ACC112 (cell line): ENCODE measurements at regions not wholly inside any gene's neighbourhood (a gene's known extent, or its start where the extent isn't known, plus 50 kb on each side); places are given as distances from the start of the nearest gene placed in this dataset.
"Not testable (repeated sequence)": the region's sequence is repeated elsewhere in the genome, so short reads cannot be mapped to it uniquely, and the experiment has no call there.

ENCODE experiments used
- H2AFZ ChIP-seq: fragments of 200-600 bp; sonication (generic); one replicate; pipeline ENCODE4 v1.6.0; 2017; ENCODE audit warnings: antibody characterized with exemption, low read length; ENCODE audit not compliant: unreplicated experiment
- H3K27ac ChIP-seq: fragments of 200-600 bp; sonication (generic); 2 replicates; pipeline ENCODE4 v1.5.1; 2014; ENCODE audit warnings: low read depth, mild to moderate bottlenecking, antibody characterized with exemption, low read length, moderate library complexity
- H3K27me3 ChIP-seq: fragments of 200-600 bp; sonication (generic); 2 replicates; pipeline ENCODE4 v1.6.1; 2014; ENCODE audit warnings: mild to moderate bottlenecking, antibody characterized with exemption, low read length, moderate library complexity, mixed read lengths; ENCODE audit not compliant: insufficient read depth
- H3K36me3 ChIP-seq: fragments of 200-600 bp; sonication (generic); 2 replicates; pipeline ENCODE4 v1.6.1; 2016; ENCODE audit warnings: mild to moderate bottlenecking, antibody characterized with exemption, low read length, moderate library complexity, mixed read lengths; ENCODE audit not compliant: insufficient read depth
- H3K4me1 ChIP-seq: fragments of 200-600 bp; sonication (generic); one replicate; pipeline ENCODE4 v1.6.1; 2016; ENCODE audit warnings: low read length, mixed read lengths; ENCODE audit not compliant: insufficient read depth, unreplicated experiment, control insufficient read depth
- H3K4me3 ChIP-seq: fragments of 200-600 bp; sonication (generic); 2 replicates; pipeline ENCODE4 v1.5.1; 2014; ENCODE audit warnings: mild to moderate bottlenecking, low read depth, low read length
- H3K79me2 ChIP-seq: fragments of 200-600 bp; sonication (generic); one replicate; pipeline ENCODE4 v1.6.0; 2016; ENCODE audit warnings: low read length; ENCODE audit not compliant: control insufficient read depth, unreplicated experiment, insufficient read depth

DNA sequence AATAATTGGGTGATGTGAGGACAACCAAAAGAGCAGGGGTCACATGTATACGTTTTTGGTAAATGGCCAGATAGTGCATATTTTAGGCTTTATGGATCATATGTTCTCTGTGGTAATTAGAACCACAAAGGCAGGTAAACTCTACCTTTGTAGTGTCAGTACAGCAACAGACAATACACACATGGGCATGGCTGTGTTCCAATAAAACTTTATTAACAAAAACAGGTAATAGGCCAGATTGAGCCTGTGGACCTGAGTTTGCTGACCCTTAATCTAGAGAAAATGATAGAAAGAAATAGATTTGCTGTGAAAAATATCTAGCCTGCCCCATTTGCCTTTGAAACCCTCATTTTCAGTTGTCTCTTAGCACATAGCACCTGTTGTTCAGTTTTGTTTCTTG, 177.2 kb upstream of the CXCR4 start:
- Histone ChIP-seq H3K27ac (no peak overlapping the region), H3K4me3 (no peak overlapping the region), H3K27me3 (no peaks in the 10 kb centered on the region), H3K79me2 (no peaks in the 10 kb centered on the region), H3K36me3 (no peaks in the 10 kb centered on the region), H2AFZ (no peak overlapping the region), H3K4me1 (no peaks in the 10 kb centered on the region)

DNA sequence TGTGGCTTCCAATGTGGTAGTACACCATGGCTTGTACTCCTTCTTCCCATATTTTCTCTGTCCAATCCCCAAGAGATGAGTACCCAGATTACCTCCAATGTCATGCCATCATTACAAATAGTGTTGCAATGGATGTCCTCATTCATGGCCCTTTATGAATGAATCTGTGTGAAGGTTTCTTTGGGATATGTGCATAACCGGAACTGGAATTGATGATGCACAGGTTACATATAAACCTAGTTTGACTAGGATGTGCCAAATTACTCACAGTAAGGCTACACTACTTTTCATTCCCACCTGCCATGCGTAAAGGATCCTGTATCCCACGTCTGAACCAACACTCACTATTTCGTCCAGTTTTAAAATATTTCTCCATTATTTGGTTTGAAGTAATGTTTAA, 173.9 kb upstream of the CXCR4 start:
- H3K27me3 ChIP-seq, result no peaks in the 10 kb centered on the region
- no peaks in the 10 kb centered on the region for H3K4me1 ChIP-seq
- no peak overlapping the region for H3K4me3 ChIP-seq
- no peaks in the 10 kb centered on the region for H3K36me3 ChIP-seq
- H2AFZ ChIP-seq, result no peak overlapping the region
- H3K79me2 ChIP-seq, result no peaks in the 10 kb centered on the region
- H3K27ac ChIP-seq, result no peak overlapping the region

DNA sequence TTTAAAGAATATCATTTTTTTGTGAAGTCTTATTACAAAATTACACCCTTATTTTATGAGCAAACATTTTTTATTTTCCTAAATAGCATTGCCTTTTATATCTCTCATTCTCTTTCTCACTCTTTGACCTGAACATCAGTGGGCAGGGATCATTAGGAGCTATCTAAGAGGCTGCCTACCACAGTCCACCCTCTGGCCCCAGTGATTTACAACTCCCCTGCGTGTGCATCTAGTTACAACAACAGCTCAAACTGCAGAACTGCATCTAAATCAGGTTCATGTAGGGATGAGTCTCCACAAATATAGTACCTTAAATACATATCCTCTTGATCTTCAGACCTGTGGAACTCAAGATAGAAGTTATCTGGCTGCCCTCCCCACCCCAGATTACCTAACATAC, 172.4 kb upstream of the CXCR4 start:
- no peaks in the 10 kb centered on the region for H3K27me3 ChIP-seq
- no peaks in the 10 kb centered on the region for H3K4me1 ChIP-seq
- H3K79me2 ChIP-seq, result no peaks in the 10 kb centered on the region
- H2AFZ ChIP-seq, result no peak overlapping the region
- H3K36me3 ChIP-seq, result no peaks in the 10 kb centered on the region
- H3K4me3 ChIP-seq, result no peak overlapping the region
- no peak overlapping the region for H3K27ac ChIP-seq

DNA sequence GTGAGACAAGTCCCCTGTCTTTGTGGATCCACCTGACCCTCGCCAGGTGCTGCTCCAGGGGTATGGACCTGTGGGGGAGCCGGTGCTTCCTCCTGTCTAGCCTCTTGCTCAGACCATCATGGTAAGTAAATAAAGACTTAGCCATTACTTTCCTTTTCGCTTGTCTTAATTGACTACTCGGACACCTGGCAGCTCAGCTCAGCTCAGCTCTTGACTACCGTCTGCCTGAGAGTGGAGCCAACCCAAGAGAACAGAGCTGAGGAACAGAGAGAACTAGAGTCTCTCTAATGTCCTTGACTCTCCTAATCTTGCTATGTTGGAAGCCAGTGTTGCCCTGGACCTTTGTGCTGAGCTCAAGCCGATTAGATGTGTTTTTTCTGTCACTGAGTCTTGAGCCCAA, 170.3 kb upstream of the CXCR4 start:
- H3K4me3 ChIP-seq, result no peak overlapping the region
- no peak overlapping the region for H3K27ac ChIP-seq
- no peaks in the 10 kb centered on the region for H3K27me3 ChIP-seq
- no peak overlapping the region for H2AFZ ChIP-seq
- no peaks in the 10 kb centered on the region for H3K36me3 ChIP-seq
- H3K79me2 ChIP-seq, result no peaks in the 10 kb centered on the region
- H3K4me1 ChIP-seq, result no peaks in the 10 kb centered on the region

DNA sequence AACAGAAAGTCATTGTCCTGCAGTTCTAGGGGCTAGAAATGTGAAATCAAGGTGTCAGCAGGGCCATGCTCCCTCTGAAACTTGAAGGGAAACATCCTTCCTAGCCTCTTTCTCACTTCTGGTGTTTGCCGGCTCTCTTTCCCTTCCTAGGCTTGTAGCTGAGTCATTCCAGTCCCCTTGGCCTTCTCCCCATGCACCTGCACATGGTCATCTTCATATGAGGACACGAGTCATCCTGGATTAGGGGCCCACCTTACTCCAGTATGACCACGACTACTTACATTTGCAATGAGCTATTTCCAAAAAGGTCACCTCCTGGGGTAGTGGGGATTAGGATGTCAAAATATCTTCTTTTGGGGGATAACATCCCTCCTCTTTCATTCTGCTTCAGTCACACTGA, 168.5 kb upstream of the CXCR4 start:
- Histone ChIP-seq H3K79me2 (no peaks in the 10 kb centered on the region), H3K4me1 (no peaks in the 10 kb centered on the region), H3K27me3 (no peaks in the 10 kb centered on the region), H3K27ac (no peak overlapping the region), H3K36me3 (no peaks in the 10 kb centered on the region), H2AFZ (no peak overlapping the region), H3K4me3 (no peak overlapping the region)

DNA sequence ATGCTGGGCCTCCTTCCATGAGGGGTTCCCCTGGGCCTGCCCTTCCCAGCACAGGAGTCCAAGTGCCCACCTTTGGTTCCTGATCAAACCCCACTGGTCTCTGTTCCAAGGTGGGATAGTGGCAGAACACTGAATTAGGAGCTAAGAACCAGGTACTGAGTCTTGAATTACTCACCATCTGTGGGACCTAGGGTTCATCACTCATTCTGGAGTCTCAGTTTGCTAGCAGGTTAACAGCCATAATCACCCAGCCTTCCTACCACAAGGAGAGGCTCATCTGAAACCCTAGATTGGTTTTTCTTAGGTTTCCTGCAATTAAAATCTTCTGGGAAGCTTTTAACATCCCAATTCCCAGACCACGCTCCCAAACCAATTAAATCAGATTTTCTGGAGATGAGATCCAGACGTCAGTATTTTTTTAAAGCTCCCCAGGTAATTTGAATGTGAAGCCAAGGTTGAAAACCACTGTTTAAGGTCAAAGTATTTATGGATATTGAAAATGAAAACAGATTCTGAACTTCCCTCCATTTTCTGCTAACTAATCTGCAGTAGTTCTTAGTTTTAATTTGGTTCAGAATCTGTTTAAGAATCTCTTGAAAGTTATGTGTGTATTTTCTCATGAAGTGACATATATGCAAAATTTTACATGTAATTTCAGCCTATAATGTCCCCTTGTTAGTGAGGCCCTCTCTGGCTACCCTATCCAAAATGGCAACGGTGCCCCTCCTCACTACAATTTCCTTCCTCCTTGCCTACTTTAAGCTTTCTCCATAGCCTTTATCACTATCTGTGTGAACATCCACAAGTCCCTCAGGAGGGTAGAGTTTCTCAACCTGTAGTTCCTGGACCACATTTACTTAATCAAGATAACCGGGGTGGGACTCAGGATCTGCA, 166.5 kb upstream of the CXCR4 start:
- H2AFZ ChIP-seq, result no peak overlapping the region
- no peak overlapping the region for H3K4me3 ChIP-seq
- no peaks in the 10 kb centered on the region for H3K27me3 ChIP-seq
- H3K4me1 ChIP-seq, result no peaks in the 10 kb centered on the region
- H3K36me3 ChIP-seq, result no peaks in the 10 kb centered on the region
- no peak overlapping the region for H3K27ac ChIP-seq
- no peaks in the 10 kb centered on the region for H3K79me2 ChIP-seq

DNA sequence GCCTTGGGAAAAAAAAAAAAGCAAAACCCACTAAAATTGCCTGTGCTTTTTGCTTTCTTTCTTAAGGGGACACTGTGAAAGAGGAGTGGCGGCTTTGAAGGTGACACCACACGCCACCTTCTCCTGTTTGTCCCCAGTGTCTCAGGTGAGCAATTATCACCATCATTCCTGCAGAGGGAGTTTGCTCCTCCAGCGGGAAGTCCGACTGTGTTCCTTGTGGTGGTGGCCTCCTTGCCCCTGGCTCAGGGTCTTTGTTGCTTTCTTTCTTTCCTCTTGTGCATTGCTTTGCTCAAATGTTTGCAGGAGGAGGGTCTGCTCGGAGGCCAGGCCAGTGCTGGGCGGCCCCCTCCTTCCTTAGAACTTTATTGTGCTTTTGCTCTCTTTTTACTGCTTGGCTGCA, 164.3 kb upstream of the CXCR4 start:
- no peak overlapping the region for H3K27ac ChIP-seq
- no peaks in the 10 kb centered on the region for H3K79me2 ChIP-seq
- no peaks in the 10 kb centered on the region for H3K36me3 ChIP-seq
- H3K4me3 ChIP-seq, result no peak overlapping the region
- no peaks in the 10 kb centered on the region for H3K27me3 ChIP-seq
- no peaks in the 10 kb centered on the region for H3K4me1 ChIP-seq
- no peak overlapping the region for H2AFZ ChIP-seq

DNA sequence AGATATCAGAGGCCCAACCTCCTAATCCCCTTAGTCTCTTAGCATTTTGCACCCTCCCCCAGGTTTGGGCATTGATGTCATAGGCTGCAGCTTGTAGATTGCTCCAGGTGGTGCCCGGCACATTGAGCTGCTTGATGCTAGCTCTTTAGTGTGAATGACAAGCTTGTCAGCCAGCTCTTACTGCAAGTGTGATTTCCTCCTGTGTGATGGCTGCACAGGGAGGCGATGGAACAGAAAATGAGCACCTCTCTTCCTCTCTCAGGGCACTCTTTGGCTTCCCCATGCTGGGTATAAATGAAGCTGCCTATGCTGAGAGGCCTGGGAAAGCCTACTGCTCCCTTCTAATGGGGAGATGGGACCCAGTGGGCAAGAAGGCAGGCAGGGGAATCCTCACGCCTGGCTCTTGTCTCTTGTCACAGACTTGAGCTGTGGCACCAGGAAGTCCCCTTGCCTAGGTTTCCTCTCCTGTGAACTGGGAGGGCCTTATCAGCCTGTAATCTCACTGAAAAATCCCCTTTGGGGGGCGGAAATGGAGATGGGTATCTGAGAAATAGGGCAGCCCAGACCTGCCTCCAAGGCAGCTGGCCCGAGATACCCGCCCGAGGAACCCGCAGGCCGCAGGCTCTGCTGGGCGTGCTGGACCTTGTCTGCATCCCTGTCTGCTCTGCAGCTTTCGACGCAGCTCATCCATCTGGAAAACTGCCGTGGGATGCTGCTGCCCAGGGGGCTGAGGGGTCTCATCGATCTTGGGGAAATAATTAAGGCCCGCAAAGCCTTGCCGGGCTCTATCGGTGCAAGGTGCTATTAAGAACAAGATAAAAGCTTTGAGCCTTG, 163.5 kb upstream of the CXCR4 start:
- Histone ChIP-seq H3K4me1 (no peaks in the 10 kb centered on the region), H2AFZ (no peak overlapping the region), H3K4me3 (no peak overlapping the region), H3K27ac (no peak overlapping the region), H3K79me2 (no peaks in the 10 kb centered on the region), H3K36me3 (no peaks in the 10 kb centered on the region), H3K27me3 (no peaks in the 10 kb centered on the region)

DNA sequence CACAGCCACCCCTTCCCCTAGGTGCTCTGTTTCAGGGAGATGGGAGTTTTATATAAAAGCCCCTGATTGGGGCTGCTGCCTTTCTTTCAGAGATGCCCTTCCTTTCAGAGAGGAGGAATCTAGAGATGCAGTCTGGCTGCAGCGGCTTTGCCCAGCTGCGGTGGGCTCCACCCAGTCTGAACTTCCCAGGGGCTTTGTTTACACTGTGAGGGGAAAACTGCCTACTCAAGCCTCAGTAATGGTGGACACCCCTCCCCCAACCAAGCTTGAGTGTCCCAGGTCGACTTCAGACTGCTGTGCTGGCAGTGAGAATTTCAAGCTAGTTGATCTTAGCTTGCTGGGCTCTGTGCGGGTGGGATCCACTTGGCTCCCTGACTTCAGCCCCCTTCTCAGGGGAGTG, 148.4 kb upstream of the CXCR4 start:
- not testable (repeated sequence) for H2AFZ ChIP-seq, H3K36me3 ChIP-seq, H3K27me3 ChIP-seq, H3K4me3 ChIP-seq, H3K4me1 ChIP-seq, H3K27ac ChIP-seq, H3K79me2 ChIP-seq

DNA sequence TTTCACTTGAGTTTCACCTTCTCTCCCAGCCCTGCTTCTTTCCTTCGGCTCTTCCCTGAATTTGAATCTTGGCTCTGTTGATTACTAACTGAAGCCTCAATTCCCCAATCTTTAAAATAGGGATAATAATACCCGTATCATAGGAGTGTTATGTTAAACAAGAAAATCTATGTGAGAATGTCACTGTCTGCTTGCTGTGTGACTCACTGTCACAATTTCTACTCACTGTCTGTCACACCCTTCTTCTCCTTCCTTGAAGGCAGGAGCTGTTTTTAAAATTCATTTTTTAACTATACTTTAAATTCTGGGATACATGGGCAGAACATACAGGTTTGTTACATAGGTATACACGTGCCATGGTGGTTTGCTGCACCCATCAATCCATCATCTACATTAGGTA, 141.6 kb upstream of the CXCR4 start:
- Histone ChIP-seq H3K4me1 (no peaks in the 10 kb centered on the region), H2AFZ (no peak overlapping the region), H3K27ac (no peak overlapping the region), H3K4me3 (no peak overlapping the region), H3K27me3 (no peaks in the 10 kb centered on the region), H3K36me3 (no peaks in the 10 kb centered on the region), H3K79me2 (no peaks in the 10 kb centered on the region)

DNA sequence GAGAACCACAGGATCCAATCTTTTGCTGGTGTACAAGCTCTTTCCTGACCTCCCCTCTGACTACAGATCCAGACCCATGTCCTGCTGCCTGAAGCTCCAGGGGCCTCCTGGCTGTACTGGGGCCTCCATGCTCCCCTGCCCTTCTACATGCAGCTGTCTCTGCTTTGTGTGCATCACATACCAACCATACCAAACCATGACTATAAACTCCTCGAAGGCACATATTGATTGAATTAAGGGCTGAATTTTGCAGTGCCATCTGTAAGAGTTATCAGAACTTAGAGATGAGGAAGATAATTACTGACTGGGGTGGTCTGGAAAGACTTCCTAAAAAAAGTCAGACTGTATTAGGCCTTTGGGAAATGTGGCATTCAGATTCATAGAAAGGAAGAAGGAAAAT, 139.9 kb upstream of the CXCR4 start:
- H3K27me3 ChIP-seq, result no peaks in the 10 kb centered on the region
- H3K27ac ChIP-seq, result no peak overlapping the region
- no peaks in the 10 kb centered on the region for H3K4me1 ChIP-seq
- H3K4me3 ChIP-seq, result no peak overlapping the region
- H3K79me2 ChIP-seq, result no peaks in the 10 kb centered on the region
- no peak overlapping the region for H2AFZ ChIP-seq
- no peaks in the 10 kb centered on the region for H3K36me3 ChIP-seq
